ENCODE measurements at regions not wholly inside any gene's neighbourhood (a gene's known extent, or its start where the extent isn't known, plus 50 kb on each side); places are given as distances from the start of the nearest gene placed in this dataset.
A peak's percentile ranks its signal among the peaks of the same experiment; 100 is the strongest.

GRCh38 chr5:73344835-73345234, 103.7 kb downstream of the FOXD1 start:
- H3K4me3 Mint-ChIP-seq (ENCODE audit: unreplicated experiment), result no peak overlapping the region
- peaks cover 44% of the 10 kb centered on the region for H3K9me3 Mint-ChIP-seq (ENCODE audit: unreplicated experiment)
- H3K4me1 Mint-ChIP-seq (ENCODE audit: unreplicated experiment), result peaks cover 25% of the 10 kb centered on the region
- no peaks in the 10 kb centered on the region for H3K27me3 Mint-ChIP-seq (ENCODE audit: unreplicated experiment)
- H3K36me3 Mint-ChIP-seq (ENCODE audit: unreplicated experiment), result peaks cover 16% of the 10 kb centered on the region
- no peak overlapping the region for H3K27ac Mint-ChIP-seq (ENCODE audit: unreplicated experiment)
- no peak for DNase-seq (ENCODE audit: extremely low spot score, unreplicated experiment)
- TF ChIP-seq CTCF (IDR thresholded peaks at IDR 0.05), result no peak

- no peak for TF ChIP-seq CTCF (IDR thresholded peaks at IDR 0.05)
- H3K36me3 Mint-ChIP-seq (ENCODE audit: unreplicated experiment), result no peaks in the 10 kb centered on the region
- H3K27me3 Mint-ChIP-seq (ENCODE audit: unreplicated experiment), result no peaks in the 10 kb centered on the region
- H3K4me3 Mint-ChIP-seq (ENCODE audit: unreplicated experiment), result no peak overlapping the region
- H3K4me1 Mint-ChIP-seq (ENCODE audit: unreplicated experiment), result peaks cover 68% of the 10 kb centered on the region
- H3K27ac Mint-ChIP-seq (ENCODE audit: unreplicated experiment), result peak overlapping the region; percentile 98
- H3K9me3 Mint-ChIP-seq (ENCODE audit: unreplicated experiment), result no peaks in the 10 kb centered on the region
- no peak for DNase-seq (ENCODE audit: extremely low spot score, unreplicated experiment)
Measured at GRCh38 chr5:73339711-73340110, 108.9 kb downstream of the FOXD1 start.

GRCh38 chr5:73339051-73339575, 109.5 kb downstream of the FOXD1 start:
- Mint-ChIP-seq H3K9me3 (ENCODE audit: unreplicated experiment) (no peaks in the 10 kb centered on the region), H3K27ac (ENCODE audit: unreplicated experiment) (peak overlapping the region; percentile 98), H3K36me3 (ENCODE audit: unreplicated experiment) (no peaks in the 10 kb centered on the region), H3K27me3 (ENCODE audit: unreplicated experiment) (no peaks in the 10 kb centered on the region), H3K4me3 (ENCODE audit: unreplicated experiment) (peak overlapping the region; percentile 64), H3K4me1 (ENCODE audit: unreplicated experiment) (peaks cover 71% of the 10 kb centered on the region)
- TF ChIP-seq CTCF (IDR thresholded peaks at IDR 0.05), result no peak
- DNase-seq (ENCODE audit: extremely low spot score, unreplicated experiment), result no peak

- peak overlapping the region; percentile 64 for H3K4me3 Mint-ChIP-seq (ENCODE audit: unreplicated experiment)
- peak; percentile 87 for DNase-seq (ENCODE audit: extremely low spot score, unreplicated experiment)
- no peaks in the 10 kb centered on the region for H3K36me3 Mint-ChIP-seq (ENCODE audit: unreplicated experiment)
- H3K27ac Mint-ChIP-seq (ENCODE audit: unreplicated experiment), result peak overlapping the region; percentile 98
- H3K4me1 Mint-ChIP-seq (ENCODE audit: unreplicated experiment), result peaks cover 70% of the 10 kb centered on the region
- H3K9me3 Mint-ChIP-seq (ENCODE audit: unreplicated experiment), result no peaks in the 10 kb centered on the region
- no peak for TF ChIP-seq CTCF (IDR thresholded peaks at IDR 0.05)
- no peaks in the 10 kb centered on the region for H3K27me3 Mint-ChIP-seq (ENCODE audit: unreplicated experiment)
Measured at GRCh38 chr5:73338256-73339050, 110.1 kb downstream of the FOXD1 start.

DNA sequence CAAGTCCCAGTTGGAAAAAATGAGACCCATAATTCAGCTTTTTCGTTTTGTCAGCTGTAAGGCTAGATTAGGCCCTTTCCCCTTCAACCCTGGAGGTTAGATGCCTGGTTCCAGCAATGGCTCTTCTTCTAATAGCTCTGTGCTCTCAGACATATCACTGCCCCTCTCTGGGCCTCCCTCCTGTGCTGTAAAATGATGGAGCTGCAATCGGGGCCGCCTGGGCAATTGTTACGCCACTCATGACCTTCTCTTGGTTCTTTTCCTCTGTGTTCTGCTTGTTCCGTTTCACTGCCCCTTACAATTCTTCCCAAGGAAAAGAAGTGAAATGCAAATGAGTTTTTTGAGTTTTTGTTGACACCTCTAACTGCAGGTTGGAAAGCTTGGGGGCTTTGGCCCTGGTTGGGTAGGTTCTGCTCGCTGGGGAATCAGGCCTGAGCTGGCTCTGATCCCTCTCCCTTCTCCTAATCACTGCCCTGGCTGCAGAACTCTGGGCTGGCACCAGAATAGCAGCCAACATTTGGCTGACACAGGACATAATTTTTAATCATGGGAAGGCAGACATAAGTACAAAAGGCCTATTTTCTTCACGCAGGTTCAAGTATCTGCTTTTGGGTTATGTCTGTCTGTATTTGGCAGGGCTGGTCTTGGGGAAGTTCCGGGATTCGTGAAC, 110.9 kb downstream of the FOXD1 start:
- Mint-ChIP-seq H3K36me3 (ENCODE audit: unreplicated experiment) (no peaks in the 10 kb centered on the region), H3K27me3 (ENCODE audit: unreplicated experiment) (no peaks in the 10 kb centered on the region), H3K9me3 (ENCODE audit: unreplicated experiment) (no peaks in the 10 kb centered on the region), H3K4me3 (ENCODE audit: unreplicated experiment) (peak overlapping the region; percentile 64), H3K27ac (ENCODE audit: unreplicated experiment) (peak overlapping the region; percentile 98), H3K4me1 (ENCODE audit: unreplicated experiment) (peaks cover 64% of the 10 kb centered on the region)
- TF ChIP-seq CTCF (IDR thresholded peaks at IDR 0.05), result no peak
- DNase-seq (ENCODE audit: extremely low spot score, unreplicated experiment), result no peak
